ENCODE measurements at regions not wholly inside any gene's neighbourhood (a gene's known extent, or its start where the extent isn't known, plus 50 kb on each side); places are given as distances from the start of the nearest gene placed in this dataset.

- no peak for DNase-seq (ENCODE audit: extremely low read depth in 1 of 2, low read depth in 1 of 2)
Measured at GRCh38 chr12:46453428-46453827, 80.9 kb upstream of the SLC38A2 start.

- DNase-seq (ENCODE audit: extremely low read depth in 1 of 2, low read depth in 1 of 2): no peak
Measured at GRCh38 chr12:46452776-46453175, 80.2 kb upstream of the SLC38A2 start.

- DNase-seq (ENCODE audit: extremely low read depth in 1 of 2, low read depth in 1 of 2): no peak
Measured at GRCh38 chr12:46452061-46452615, 79.6 kb upstream of the SLC38A2 start.

GRCh38 chr12:46451276-46452021, 78.9 kb upstream of the SLC38A2 start:
- DNase-seq (ENCODE audit: extremely low read depth in 1 of 2, low read depth in 1 of 2): no peak

GRCh38 chr12:46450279-46450748, 77.7 kb upstream of the SLC38A2 start:
- no peak for DNase-seq (ENCODE audit: extremely low read depth in 1 of 2, low read depth in 1 of 2)

- DNase-seq (ENCODE audit: extremely low read depth in 1 of 2, low read depth in 1 of 2): no peak
Measured at GRCh38 chr12:46449856-46450255, 77.3 kb upstream of the SLC38A2 start.

GRCh38 chr12:46449316-46449715, 76.7 kb upstream of the SLC38A2 start:
- no peak for DNase-seq (ENCODE audit: extremely low read depth in 1 of 2, low read depth in 1 of 2)

- no peak for DNase-seq (ENCODE audit: extremely low read depth in 1 of 2, low read depth in 1 of 2)
Measured at GRCh38 chr12:46446645-46447044, 74.1 kb upstream of the SLC38A2 start.

- no peak for DNase-seq (ENCODE audit: extremely low read depth in 1 of 2, low read depth in 1 of 2)
Measured at GRCh38 chr12:46445551-46446235, 73.1 kb upstream of the SLC38A2 start.

GRCh38 chr12:46445093-46445492, 72.5 kb upstream of the SLC38A2 start:
- DNase-seq (ENCODE audit: extremely low read depth in 1 of 2, low read depth in 1 of 2): no peak

GRCh38 chr12:46443594-46444263, 71.2 kb upstream of the SLC38A2 start:
- DNase-seq (ENCODE audit: extremely low read depth in 1 of 2, low read depth in 1 of 2): no peak

GRCh38 chr12:46442738-46443137, 70.2 kb upstream of the SLC38A2 start:
- no peak for DNase-seq (ENCODE audit: extremely low read depth in 1 of 2, low read depth in 1 of 2)

GRCh38 chr12:46442239-46442638, 69.7 kb upstream of the SLC38A2 start:
- no peak for DNase-seq (ENCODE audit: extremely low read depth in 1 of 2, low read depth in 1 of 2)

GRCh38 chr12:46439793-46440511, 67.4 kb upstream of the SLC38A2 start:
- DNase-seq (ENCODE audit: extremely low read depth in 1 of 2, low read depth in 1 of 2): no peak

GRCh38 chr12:46438719-46439319, 66.2 kb upstream of the SLC38A2 start:
- no peak for DNase-seq (ENCODE audit: extremely low read depth in 1 of 2, low read depth in 1 of 2)

- DNase-seq (ENCODE audit: extremely low read depth in 1 of 2, low read depth in 1 of 2): no peak
Measured at GRCh38 chr12:46438256-46438655, 65.7 kb upstream of the SLC38A2 start.

GRCh38 chr12:46437469-46437868, 64.9 kb upstream of the SLC38A2 start:
- DNase-seq (ENCODE audit: extremely low read depth in 1 of 2, low read depth in 1 of 2): no peak

GRCh38 chr12:46436747-46437146, 64.2 kb upstream of the SLC38A2 start:
- no peak for DNase-seq (ENCODE audit: extremely low read depth in 1 of 2, low read depth in 1 of 2)

GRCh38 chr12:46435625-46436024, 63.1 kb upstream of the SLC38A2 start:
- no peak for DNase-seq (ENCODE audit: extremely low read depth in 1 of 2, low read depth in 1 of 2)

- no peak for DNase-seq (ENCODE audit: extremely low read depth in 1 of 2, low read depth in 1 of 2)
Measured at GRCh38 chr12:46435029-46435428, 62.5 kb upstream of the SLC38A2 start.
